Mesothelial cell of epicardium (in vitro differentiated cells): ENCODE measurements at regions not wholly inside any gene's neighbourhood (a gene's known extent, or its start where the extent isn't known, plus 50 kb on each side); places are given as distances from the start of the nearest gene placed in this dataset.

ENCODE experiments used
- DNase-seq, 2 experiments: peaks; one replicate each; pipeline ENCODE4 v3.0.0; 2021; ENCODE audit warnings: low spot score in 2 of 2; ENCODE audit not compliant: unreplicated experiment in 2 of 2
- H3K27ac Mint-ChIP-seq: 2 replicates; pipeline ENCODE4 v1.8.0; 2021; ENCODE audit warnings: mixed read lengths
- H3K27me3 Mint-ChIP-seq: 2 replicates; pipeline ENCODE4 v1.8.0; 2021; ENCODE audit warnings: low read depth, mixed read lengths
- H3K36me3 Mint-ChIP-seq: 2 replicates; pipeline ENCODE4 v1.8.0; 2021; ENCODE audit warnings: mixed read lengths
- H3K4me1 Mint-ChIP-seq: 2 replicates; pipeline ENCODE4 v1.8.0; 2021; ENCODE audit warnings: mixed read lengths
- H3K4me3 Mint-ChIP-seq: 2 replicates; pipeline ENCODE4 v1.8.0; 2021; ENCODE audit warnings: mild to moderate bottlenecking, moderate library complexity, mixed read lengths
- H3K9me3 Mint-ChIP-seq: 2 replicates; pipeline ENCODE4 v1.8.0; 2021; ENCODE audit warnings: mixed read lengths
- TF ChIP-seq, protein P1 (sequence below): fragments of 200-600 bp; sonication (generic); IDR thresholded peaks from one replicate; pipeline ENCODE4 v1.5.0; 2021; ENCODE audit warnings: antibody characterized with exemption; ENCODE audit not compliant: unreplicated experiment

- H3K9me3 Mint-ChIP-seq: no peaks in the 10 kb centered on the region
- H3K4me3 Mint-ChIP-seq: no peak overlapping the region
- H3K4me1 Mint-ChIP-seq: peaks cover 2% of the 10 kb centered on the region
- no peaks in the 10 kb centered on the region for H3K36me3 Mint-ChIP-seq
- H3K27me3 Mint-ChIP-seq: peaks cover 18% of the 10 kb centered on the region
- peak; percentile 5 to 28 for DNase-seq
- TF ChIP-seq, protein P1, sequence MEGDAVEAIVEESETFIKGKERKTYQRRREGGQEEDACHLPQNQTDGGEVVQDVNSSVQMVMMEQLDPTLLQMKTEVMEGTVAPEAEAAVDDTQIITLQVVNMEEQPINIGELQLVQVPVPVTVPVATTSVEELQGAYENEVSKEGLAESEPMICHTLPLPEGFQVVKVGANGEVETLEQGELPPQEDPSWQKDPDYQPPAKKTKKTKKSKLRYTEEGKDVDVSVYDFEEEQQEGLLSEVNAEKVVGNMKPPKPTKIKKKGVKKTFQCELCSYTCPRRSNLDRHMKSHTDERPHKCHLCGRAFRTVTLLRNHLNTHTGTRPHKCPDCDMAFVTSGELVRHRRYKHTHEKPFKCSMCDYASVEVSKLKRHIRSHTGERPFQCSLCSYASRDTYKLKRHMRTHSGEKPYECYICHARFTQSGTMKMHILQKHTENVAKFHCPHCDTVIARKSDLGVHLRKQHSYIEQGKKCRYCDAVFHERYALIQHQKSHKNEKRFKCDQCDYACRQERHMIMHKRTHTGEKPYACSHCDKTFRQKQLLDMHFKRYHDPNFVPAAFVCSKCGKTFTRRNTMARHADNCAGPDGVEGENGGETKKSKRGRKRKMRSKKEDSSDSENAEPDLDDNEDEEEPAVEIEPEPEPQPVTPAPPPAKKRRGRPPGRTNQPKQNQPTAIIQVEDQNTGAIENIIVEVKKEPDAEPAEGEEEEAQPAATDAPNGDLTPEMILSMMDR: no peak
- H3K27ac Mint-ChIP-seq: no peak overlapping the region
Observed at GRCh38 chr22:48952256-48953102, 875.2 kb downstream of the BRD1 start.

DNA sequence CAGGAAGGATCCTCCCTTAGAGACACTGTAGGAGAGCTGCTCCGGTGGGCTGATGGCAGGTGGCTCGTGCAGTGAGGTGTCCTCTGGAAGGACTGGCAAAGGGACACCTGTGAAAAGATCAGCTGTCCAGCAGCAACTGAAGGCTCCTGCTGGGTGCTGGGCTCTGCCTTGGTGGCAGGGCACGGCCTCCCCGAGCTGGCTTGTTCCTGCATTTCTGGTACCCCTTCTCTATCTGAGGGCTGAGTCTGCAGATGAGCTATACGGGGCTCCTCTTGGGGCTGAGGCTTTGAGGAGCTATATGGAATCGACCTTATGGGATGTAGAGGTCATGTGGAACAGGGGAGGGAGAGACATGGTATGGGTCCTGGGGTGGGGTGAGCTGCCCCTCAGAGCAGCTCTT lies 875.8 kb downstream of the BRD1 start:
- peak in 1 of 2 experiments; percentile 31 for DNase-seq
- H3K9me3 Mint-ChIP-seq: no peaks in the 10 kb centered on the region
- H3K27ac Mint-ChIP-seq: no peak overlapping the region

GRCh38 chr22:48950151-48950915 lies 877.3 kb downstream of the BRD1 start:
- Mint-ChIP-seq H3K36me3 (no peaks in the 10 kb centered on the region), H3K4me3 (no peak overlapping the region), H3K27me3 (peaks cover 23% of the 10 kb centered on the region), H3K9me3 (no peaks in the 10 kb centered on the region), H3K27ac (no peak overlapping the region), H3K4me1 (peaks cover 2% of the 10 kb centered on the region)
- DNase-seq: peak; percentile 4 to 36
- TF ChIP-seq, protein P1: no peak

More for the DNA sequence above, 875.8 kb downstream of the BRD1 start:
- no peaks in the 10 kb centered on the region for H3K36me3 Mint-ChIP-seq
- TF ChIP-seq, protein P1: no peak
- H3K4me3 Mint-ChIP-seq: no peak overlapping the region
- peaks cover 2% of the 10 kb centered on the region for H3K4me1 Mint-ChIP-seq
- peaks cover 20% of the 10 kb centered on the region for H3K27me3 Mint-ChIP-seq

DNA sequence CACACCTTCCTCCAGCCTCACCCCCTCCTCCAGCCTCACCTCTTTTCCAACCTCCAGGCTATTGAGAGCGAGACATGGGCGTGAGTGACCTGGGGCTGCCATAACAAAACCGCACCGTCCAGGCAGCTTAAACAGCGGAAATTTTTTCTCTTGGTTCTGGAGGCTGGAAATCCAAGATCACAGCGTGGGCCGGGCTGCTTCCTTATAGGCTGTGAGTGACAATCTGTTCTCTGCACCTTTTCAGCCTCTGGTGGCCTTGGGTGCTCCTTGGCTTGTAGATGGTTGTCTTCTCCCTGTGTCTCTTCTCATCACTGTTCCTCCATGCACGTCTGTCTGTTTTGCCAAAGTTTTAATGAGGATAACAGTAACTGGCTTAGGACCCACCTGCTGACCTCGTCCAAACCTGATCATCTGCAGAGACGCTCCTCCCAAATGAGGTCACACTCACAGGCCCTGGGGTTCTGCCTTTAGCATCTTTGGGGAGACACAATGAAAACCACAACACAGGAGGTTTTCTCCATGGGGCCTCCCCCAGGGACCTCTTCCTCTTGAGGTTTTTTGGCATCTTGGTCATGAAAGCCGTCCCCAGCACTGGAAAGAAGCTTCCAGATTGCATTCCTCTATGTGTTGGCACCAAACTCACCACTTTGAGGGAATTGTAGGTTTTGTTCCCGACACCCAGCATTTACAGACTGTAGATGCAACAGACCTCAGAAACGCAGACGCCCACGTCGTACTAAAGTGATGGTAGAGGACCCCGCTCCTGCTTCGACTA lies 878.1 kb downstream of the BRD1 start:
- Mint-ChIP-seq H3K36me3 (no peaks in the 10 kb centered on the region), H3K27ac (no peak overlapping the region)

More for the DNA sequence above, 878.1 kb downstream of the BRD1 start:
- no peaks in the 10 kb centered on the region for H3K9me3 Mint-ChIP-seq
- H3K27me3 Mint-ChIP-seq: peaks cover 25% of the 10 kb centered on the region
- no peaks in the 10 kb centered on the region for H3K4me1 Mint-ChIP-seq
- peak in 1 of 2 experiments; percentile 27 for DNase-seq
- H3K4me3 Mint-ChIP-seq: no peak overlapping the region
- TF ChIP-seq, protein P1: no peak
